Endothelial cell of umbilical vein (primary cell): ENCODE measurements at regions not wholly inside any gene's neighbourhood (a gene's known extent, or its start where the extent isn't known, plus 50 kb on each side); places are given as distances from the start of the nearest gene placed in this dataset.
"Not testable (repeated sequence)": the region's sequence is repeated elsewhere in the genome, so short reads cannot be mapped to it uniquely, and the experiment has no call there.

Source experiments
- BruUV-seq: library from RNA; stranded (reverse); fragments of 400-500 nt; replicated peaks from 2 replicates; lab custom pipeline; 2021; lab: Mats Ljungman, UMichigan
- CTCF ChIA-PET: fragments of 300-600, 350-600 bp; sonication (Branson Sonifier 250); formaldehyde crosslinking; loops from one replicate; lab custom pipeline; 2021; ENCODE audit warnings: antibody characterized with exemption, inconsistent platforms; lab: Charles Lee
- POLR2A ChIA-PET: fragments of 300-600, 350-600 bp; sonication (Branson Sonifier 250); formaldehyde crosslinking; loops from one replicate; lab custom pipeline; 2021; ENCODE audit warnings: antibody characterized with exemption, inconsistent platforms; lab: Charles Lee
- DNase-seq: peaks from one replicate; pipeline ENCODE4 v3.0.0-alpha.2; 2011; ENCODE audit warnings: low read depth, low spot score
- FAIRE-seq: peaks from 2 replicates; lab custom pipeline; 2011; peaks lifted over from hg19 to GRCh38; lab: Jason Lieb, UNC
- H2AFZ ChIP-seq: 2 replicates; pipeline ENCODE4 v1.6.0; 2012; ENCODE audit warnings: low read depth, low read length, control low read depth, inconsistent platforms
- H3K27ac ChIP-seq: 2 replicates; pipeline ENCODE4 v1.5.1; 2011; ENCODE audit warnings: low read depth, mild to moderate bottlenecking, control low read depth, low read length, moderate library complexity; ENCODE audit not compliant: insufficient read depth
- H3K27me3 ChIP-seq, 2 experiments: 2 replicates each; pipeline versions ENCODE4 v1.6.0 to v1.6.1; 2011; ENCODE audit warnings: low read length in 2 of 2, mixed read lengths in 1 of 2; ENCODE audit not compliant: control insufficient read depth in 2 of 2, insufficient read depth in 2 of 2
- H3K36me3 ChIP-seq, 2 experiments: 2 replicates in 1 of 2; 3 replicates in 1 of 2; pipeline ENCODE4 v1.5.1; 2011; ENCODE audit warnings: low read length in 2 of 2, mild to moderate bottlenecking in 1 of 2, moderate library complexity in 1 of 2; ENCODE audit not compliant: control insufficient read depth in 2 of 2, insufficient read depth in 2 of 2; ENCODE audit errors: extremely low read depth in 1 of 2
- H3K4me1 ChIP-seq: 3 replicates; pipeline ENCODE4 v1.5.1; 2011; ENCODE audit warnings: mild to moderate bottlenecking, low read length; ENCODE audit not compliant: control insufficient read depth, insufficient read depth; ENCODE audit errors: extremely low read depth
- H3K4me2 ChIP-seq: 2 replicates; pipeline ENCODE4 v1.6.1; 2011; ENCODE audit warnings: low read length, control low read depth, mixed read lengths; ENCODE audit not compliant: insufficient read depth
- H3K4me3 ChIP-seq, 3 experiments: fragments of 200-600 bp in 1 of 3; sonication (generic), shearing (Covaris generic) in 1 of 3; replicated peaks in 1 of 3; 2 replicates each; pipeline ENCODE4 v1.5.1; 2011 to 2016; ENCODE audit warnings: control low read depth in 3 of 3, low read length in 3 of 3, mild to moderate bottlenecking in 2 of 3, inconsistent platforms in 1 of 3, low read depth in 1 of 3, moderate library complexity in 1 of 3; ENCODE audit not compliant: insufficient read depth in 1 of 3
- H3K79me2 ChIP-seq: 2 replicates; pipeline ENCODE4 v1.6.0; 2012; ENCODE audit warnings: low read length, inconsistent platforms; ENCODE audit not compliant: control insufficient read depth, insufficient read depth
- H3K9ac ChIP-seq: replicated peaks from 2 replicates; pipeline ENCODE3; 2011; ENCODE audit warnings: low read length, control low read depth; ENCODE audit not compliant: insufficient read depth; ENCODE audit errors: extremely low read depth
- H3K9me1 ChIP-seq: replicated peaks from 3 replicates; pipeline ENCODE4 v1.6.0; 2011; ENCODE audit warnings: mild to moderate bottlenecking, low read length; ENCODE audit not compliant: control insufficient read depth, insufficient read depth; ENCODE audit errors: extremely low read depth
- H3K9me3 ChIP-seq: replicated peaks from 2 replicates; pipeline ENCODE4 v1.5.1; 2012; ENCODE audit warnings: low read length, inconsistent platforms; ENCODE audit not compliant: control insufficient read depth, insufficient read depth
- H4K20me1 ChIP-seq: replicated peaks from 2 replicates; pipeline ENCODE3; 2011; ENCODE audit warnings: mild to moderate bottlenecking, low read length; ENCODE audit not compliant: control insufficient read depth, insufficient read depth; ENCODE audit errors: extremely low read depth
- EZH2 ChIP-seq: IDR thresholded peaks from 2 replicates; pipeline ENCODE4 v1.6.1; 2012; ENCODE audit warnings: borderline replicate concordance, low read depth, mild to moderate bottlenecking, moderate library complexity, low read length, inconsistent platforms; ENCODE audit not compliant: severe bottlenecking
- FOS ChIP-seq: IDR thresholded peaks from 2 replicates; pipeline ENCODE4 v1.6.1; 2011; ENCODE audit warnings: mild to moderate bottlenecking, low read length, moderate library complexity, borderline replicate concordance; ENCODE audit not compliant: insufficient read depth
- GATA2 ChIP-seq: IDR thresholded peaks from 2 replicates; pipeline ENCODE4 v1.7.0; 2011; ENCODE audit warnings: low read depth, mild to moderate bottlenecking, moderate library complexity, mixed read lengths, low read length; ENCODE audit not compliant: insufficient read length, insufficient read depth
- JUN ChIP-seq: IDR thresholded peaks from 2 replicates; pipeline ENCODE4 v1.6.1; 2011; ENCODE audit warnings: borderline replicate concordance, low read depth; ENCODE audit not compliant: insufficient read length, insufficient read depth
- MYC ChIP-seq: IDR thresholded peaks from one replicate; pipeline ENCODE4 v1.6.1; 2011; ENCODE audit warnings: mild to moderate bottlenecking, low read depth, low read length
- POLR2A ChIP-seq: IDR thresholded peaks from 2 replicates; pipeline ENCODE4 v1.6.1; 2012; ENCODE audit warnings: low read depth, mild to moderate bottlenecking, control low read depth, low read length
- POLR2AphosphoS5 ChIP-seq: IDR thresholded peaks from 2 replicates; pipeline ENCODE4 v1.6.1; 2012; ENCODE audit warnings: low read depth, mild to moderate bottlenecking, control low read depth, low read length, moderate library complexity; ENCODE audit not compliant: insufficient read depth
- dilution Hi-C: fragments of 300-500 bp; cut with MboI; formaldehyde crosslinking; loops from one replicate; pipeline ENCODE4 v1.15.0; 2019; ENCODE audit warnings: low sequenced_read_pairs; ENCODE audit not compliant: extremely low pct_ligation_motif_present
- intact Hi-C: fragments of 100-400 bp; cut with micrococcal nuclease; formaldehyde crosslinking; loops from one replicate; pipeline ENCODE4 v1.10.0; 2022
- TF ChIP-seq, protein P1 (sequence below): IDR thresholded peaks from 2 replicates; pipeline ENCODE4 v1.6.1; 2011; ENCODE audit not compliant: insufficient read depth, insufficient read length
- TF ChIP-seq, protein P2 (sequence below), 2 donors: IDR thresholded peaks; 1 replicate in 1 of 2; 2 replicates in 1 of 2; pipeline ENCODE4 v1.5.1; 2011; ENCODE audit warnings: low read length in 2 of 2, mild to moderate bottlenecking in 2 of 2, moderate library complexity in 2 of 2, control low read depth in 1 of 2, inconsistent platforms in 1 of 2, low read depth in 1 of 2; ENCODE audit not compliant: insufficient read depth in 1 of 2; ENCODE audit errors: extremely low read depth in 1 of 2

DNA sequence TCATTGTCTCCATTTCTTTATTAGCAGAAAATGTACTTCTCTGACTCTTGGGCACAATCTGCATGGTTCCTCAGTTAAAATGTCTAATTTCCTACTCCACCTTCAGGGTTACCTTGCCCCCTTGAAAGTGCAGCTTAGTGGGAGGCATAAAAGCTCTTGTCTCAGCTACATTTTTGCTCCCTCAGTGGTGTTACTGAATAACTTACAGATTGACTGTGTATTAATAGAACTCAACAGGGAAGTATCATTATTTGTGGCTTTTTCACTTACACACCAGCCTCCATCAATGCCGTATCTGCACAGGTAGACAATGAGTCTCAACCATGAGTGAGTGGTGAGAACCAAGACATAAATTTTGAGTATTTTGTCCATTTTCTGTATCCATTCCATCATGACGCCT is 456.2 kb upstream of the MIR17HG start:
- Histone ChIP-seq H4K20me1 (no peaks in the 10 kb centered on the region), H3K27me3 (no peaks in the 10 kb centered on the region), H3K36me3 (no peaks in the 10 kb centered on the region), H3K4me1 (no peaks in the 10 kb centered on the region), H2AFZ (no peak overlapping the region), H3K27ac (no peak overlapping the region), H3K9me3 (no peaks in the 10 kb centered on the region), H3K9me1 (no peaks in the 10 kb centered on the region), H3K79me2 (no peaks in the 10 kb centered on the region), H3K9ac (no peak overlapping the region), H3K4me2 (no peak overlapping the region), H3K4me3 (no peak overlapping the region)
- FAIRE-seq: no peak
- intact Hi-C loops (no loop called here), dilution Hi-C loops (no loop called here)
- no peak for DNase-seq
- CTCF ChIA-PET: no interaction called here
- no peak for TF ChIP-seq POLR2AphosphoS5
- TF ChIP-seq JUN: no peak
- no peak for TF ChIP-seq FOS
- TF ChIP-seq, protein P1, sequence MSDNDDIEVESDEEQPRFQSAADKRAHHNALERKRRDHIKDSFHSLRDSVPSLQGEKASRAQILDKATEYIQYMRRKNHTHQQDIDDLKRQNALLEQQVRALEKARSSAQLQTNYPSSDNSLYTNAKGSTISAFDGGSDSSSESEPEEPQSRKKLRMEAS: no peak
- no peak for TF ChIP-seq EZH2
- no peak for TF ChIP-seq GATA2
- TF ChIP-seq POLR2A: no peak
- no peak for TF ChIP-seq MYC
- TF ChIP-seq, protein P2, sequence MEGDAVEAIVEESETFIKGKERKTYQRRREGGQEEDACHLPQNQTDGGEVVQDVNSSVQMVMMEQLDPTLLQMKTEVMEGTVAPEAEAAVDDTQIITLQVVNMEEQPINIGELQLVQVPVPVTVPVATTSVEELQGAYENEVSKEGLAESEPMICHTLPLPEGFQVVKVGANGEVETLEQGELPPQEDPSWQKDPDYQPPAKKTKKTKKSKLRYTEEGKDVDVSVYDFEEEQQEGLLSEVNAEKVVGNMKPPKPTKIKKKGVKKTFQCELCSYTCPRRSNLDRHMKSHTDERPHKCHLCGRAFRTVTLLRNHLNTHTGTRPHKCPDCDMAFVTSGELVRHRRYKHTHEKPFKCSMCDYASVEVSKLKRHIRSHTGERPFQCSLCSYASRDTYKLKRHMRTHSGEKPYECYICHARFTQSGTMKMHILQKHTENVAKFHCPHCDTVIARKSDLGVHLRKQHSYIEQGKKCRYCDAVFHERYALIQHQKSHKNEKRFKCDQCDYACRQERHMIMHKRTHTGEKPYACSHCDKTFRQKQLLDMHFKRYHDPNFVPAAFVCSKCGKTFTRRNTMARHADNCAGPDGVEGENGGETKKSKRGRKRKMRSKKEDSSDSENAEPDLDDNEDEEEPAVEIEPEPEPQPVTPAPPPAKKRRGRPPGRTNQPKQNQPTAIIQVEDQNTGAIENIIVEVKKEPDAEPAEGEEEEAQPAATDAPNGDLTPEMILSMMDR (IDR thresholded peaks at IDR 0.05; ENCODE audit: extremely low read depth in 1 of 2, insufficient read depth in 1 of 2, low read depth in 1 of 2, low read length in 2 of 2): no peak
- POLR2A ChIA-PET: no interaction called here
- BruUV-seq: no TSS peak

DNA sequence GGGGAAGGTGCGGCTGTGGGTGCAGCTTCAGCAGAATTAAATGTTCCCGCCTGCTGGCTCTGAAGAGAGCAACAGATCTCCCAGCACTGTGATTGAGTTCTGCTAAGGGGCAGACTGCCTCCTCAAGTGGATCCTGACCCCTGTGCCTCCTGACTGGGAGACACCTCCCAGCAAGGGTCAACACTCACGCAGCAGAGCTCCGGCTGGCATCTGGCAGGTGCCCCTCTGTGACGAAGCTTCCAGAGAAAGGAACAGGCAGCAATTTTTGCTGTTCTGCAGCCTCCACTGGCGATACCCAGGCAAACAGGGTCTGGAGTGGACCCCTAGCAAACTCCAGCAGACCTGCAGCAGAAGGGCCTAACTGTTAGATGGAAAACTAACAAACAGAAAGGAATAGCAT is 454.3 kb upstream of the MIR17HG start:
- H3K36me3 ChIP-seq, H3K4me1 ChIP-seq, DNase-seq, H3K9me3 ChIP-seq, H3K4me3 ChIP-seq, H4K20me1 ChIP-seq, H3K9ac ChIP-seq, H3K27ac ChIP-seq, POLR2A ChIA-PET, CTCF ChIA-PET, FAIRE-seq, dilution Hi-C loops, H3K27me3 ChIP-seq, H3K4me2 ChIP-seq, H2AFZ ChIP-seq, BruUV-seq, intact Hi-C loops, H3K79me2 ChIP-seq, H3K9me1 ChIP-seq: not testable (repeated sequence)
